GM18909 (cell line): ENCODE measurements at regions not wholly inside any gene's neighbourhood (a gene's known extent, or its start where the extent isn't known, plus 50 kb on each side); places are given as distances from the start of the nearest gene placed in this dataset.

Experiments used
- ATAC-seq: cut with Tn5 transposase; IDR thresholded peaks from one replicate; pipeline ENCODE4 v1.9.1; 2021; ENCODE audit warnings: mild to moderate bottlenecking; ENCODE audit not compliant: unreplicated experiment, poor library complexity

DNA sequence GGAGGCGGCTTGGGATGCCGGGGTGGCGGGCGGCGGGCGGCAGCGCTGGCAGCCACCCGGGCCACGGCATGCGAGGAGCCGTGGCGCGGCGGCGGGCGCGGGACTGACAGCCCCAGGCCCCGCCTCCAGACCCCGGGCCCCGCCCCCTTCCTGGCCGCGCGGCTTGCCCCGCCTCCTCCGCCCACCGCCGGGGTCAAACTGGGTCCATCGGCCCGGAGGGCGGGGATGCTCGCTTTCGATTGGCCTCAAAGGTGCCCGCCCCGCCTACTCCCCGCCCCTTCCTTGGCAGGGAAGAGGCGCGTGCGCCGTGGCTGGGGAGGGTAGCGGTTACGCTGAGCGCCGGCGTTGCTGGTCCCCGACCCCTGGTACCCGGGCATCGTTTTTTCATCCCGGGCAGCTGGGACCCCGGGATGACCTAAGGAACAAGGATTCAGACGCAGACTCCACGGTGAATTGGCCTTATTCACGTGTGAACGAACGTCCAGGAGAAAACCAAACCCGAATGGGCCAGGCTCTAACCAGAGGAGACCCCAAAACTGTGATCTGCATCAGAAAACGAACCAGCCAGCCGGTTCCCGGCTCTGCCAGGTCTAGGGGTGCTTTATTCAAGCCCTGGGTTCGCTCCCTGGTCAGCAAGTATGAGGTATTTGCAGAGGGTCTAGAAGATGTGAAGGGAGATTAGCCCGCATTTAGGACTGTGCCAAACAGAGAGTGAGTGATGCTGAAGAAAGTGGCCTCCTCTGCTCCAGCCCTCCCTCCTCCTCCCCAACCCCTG is 117.2 kb upstream of the GUCA2B start:
- peak; percentile 90 for ATAC-seq

- peak; percentile 78 for ATAC-seq
These were observed 116.6 kb upstream of the HIVEP3 start for GRCh38 chr1:42035205-42035829.

GRCh38 chr1:42034426-42034825 is 115.7 kb upstream of the HIVEP3 start:
- ATAC-seq: no peak

GRCh38 chr1:42033629-42034028 is 114.9 kb upstream of the HIVEP3 start:
- no peak for ATAC-seq

DNA sequence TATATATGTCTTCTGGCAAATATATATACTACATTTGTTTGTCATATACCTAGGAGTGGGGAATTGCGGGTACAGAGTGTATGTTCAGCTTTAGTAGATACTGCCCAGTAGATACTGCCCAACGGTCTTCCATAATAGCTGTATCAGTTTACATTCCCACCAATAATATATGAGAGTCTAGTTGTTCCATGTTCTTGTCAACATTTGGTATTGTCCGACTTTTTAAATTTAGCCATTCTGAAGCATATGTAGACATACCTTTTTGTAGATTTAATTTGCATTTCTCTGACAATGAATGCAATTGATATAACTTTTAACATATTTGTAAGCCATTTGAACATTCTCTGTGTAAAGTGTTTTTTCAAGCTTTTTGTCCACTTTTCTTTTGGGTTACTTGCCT is 99.0 kb upstream of the HIVEP3 start:
- ATAC-seq: no peak

GRCh38 chr1:42017259-42017658 is 98.5 kb upstream of the HIVEP3 start:
- ATAC-seq: no peak

GRCh38 chr1:42014823-42015222 is 96.1 kb upstream of the HIVEP3 start:
- ATAC-seq: no peak

GRCh38 chr1:42013881-42014470 is 95.3 kb upstream of the HIVEP3 start:
- no peak for ATAC-seq

- ATAC-seq: no peak
These were observed 94.1 kb upstream of the HIVEP3 start for GRCh38 chr1:42012852-42013251.

DNA sequence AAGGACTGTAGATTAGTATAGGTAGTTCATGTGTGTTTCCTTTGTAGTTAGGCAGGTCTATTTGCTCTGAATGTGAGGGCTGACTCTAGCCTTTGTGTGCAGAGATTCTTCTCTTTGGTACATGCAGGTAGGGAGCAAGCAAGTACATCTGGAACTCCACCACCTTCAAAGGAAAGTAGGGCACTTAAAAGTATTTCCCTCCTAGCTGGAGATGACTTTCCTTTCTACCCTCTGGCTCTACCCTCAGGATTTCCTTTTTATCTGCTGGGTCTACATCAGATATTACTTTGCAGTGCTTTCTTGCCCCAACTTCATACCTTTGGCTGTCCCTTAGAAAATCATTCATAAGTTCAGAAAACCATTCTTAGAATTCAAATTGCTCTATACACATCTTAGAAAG is 91.7 kb upstream of the HIVEP3 start:
- no peak for ATAC-seq

DNA sequence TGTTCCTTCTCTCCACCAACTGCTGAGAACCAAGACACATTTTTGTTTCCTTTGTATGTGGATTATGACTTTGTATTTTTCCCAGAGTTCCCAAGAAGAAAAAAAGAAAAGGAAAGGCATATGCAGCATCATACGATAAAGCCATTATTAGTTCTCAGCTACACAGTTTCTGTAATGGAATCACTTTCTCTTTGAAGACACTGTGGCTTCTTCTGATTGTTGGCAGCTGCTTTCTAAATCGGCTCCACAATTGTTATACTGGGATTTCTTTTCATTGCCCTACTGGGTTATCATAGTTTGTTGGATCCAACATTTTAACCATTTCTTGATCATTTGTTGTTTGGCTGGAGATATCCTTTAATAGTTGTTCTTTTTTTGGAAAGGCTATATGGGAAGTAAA is 89.5 kb upstream of the HIVEP3 start:
- ATAC-seq: no peak

GRCh38 chr1:42006836-42007235 is 88.1 kb upstream of the HIVEP3 start:
- no peak for ATAC-seq

DNA sequence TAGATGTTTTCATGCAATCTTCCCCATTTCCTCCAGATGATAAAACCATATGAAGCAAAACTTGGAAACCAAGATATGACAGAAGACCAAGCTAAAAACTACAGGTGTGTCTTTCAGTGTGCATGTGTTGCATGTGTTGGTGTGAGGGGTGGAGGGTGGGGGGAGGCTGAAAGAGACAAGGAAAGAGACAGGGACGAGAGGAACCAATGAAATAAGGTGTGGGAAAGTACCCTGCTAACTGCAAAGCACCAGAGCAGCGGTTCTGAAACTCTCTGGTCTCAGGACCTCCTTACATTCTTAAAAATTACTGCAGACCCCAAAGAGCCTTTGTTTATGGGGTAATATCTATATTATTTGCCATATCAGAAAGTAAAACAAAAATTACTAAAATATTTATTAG is 87.4 kb upstream of the HIVEP3 start:
- no peak for ATAC-seq

DNA sequence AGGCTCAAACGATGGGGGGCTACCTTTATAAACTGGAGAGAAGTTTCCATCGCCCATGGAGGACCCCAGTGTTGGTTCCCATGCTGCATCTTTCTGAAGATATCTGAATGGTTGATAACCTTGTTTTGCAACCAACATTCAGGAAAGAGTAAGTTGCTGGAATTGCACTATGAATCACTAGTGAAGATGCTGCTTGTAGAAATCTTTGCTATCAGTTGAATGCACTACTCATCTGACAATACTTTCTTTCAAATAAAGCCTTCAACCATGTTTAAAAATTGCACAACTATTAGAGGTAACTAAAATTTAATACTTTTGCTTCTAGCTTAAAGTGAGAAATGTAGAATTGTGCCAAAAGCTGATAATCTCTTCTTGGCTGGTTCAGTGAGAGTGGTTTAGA is 86.8 kb upstream of the HIVEP3 start:
- no peak for ATAC-seq

GRCh38 chr1:42004860-42005259 is 86.1 kb upstream of the HIVEP3 start:
- ATAC-seq: no peak

DNA sequence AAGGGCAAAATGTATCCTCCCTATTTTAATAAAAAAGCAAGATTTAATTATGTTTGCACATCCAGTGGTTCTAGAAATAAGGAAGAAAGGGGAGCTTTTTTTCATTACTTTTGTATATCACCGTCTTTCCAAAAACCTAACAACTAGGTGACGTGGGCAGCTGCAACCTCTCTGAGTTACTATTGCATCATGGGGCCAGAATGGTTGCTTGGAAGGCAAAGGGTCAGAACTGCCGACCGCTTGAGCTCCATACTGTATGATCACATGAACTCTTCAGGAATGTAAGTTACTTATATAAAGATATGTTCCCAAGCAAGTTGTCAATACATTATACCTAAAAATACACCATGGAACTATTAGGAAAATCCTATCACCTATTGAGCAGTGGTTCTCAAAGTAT is 85.6 kb upstream of the HIVEP3 start:
- ATAC-seq: no peak

DNA sequence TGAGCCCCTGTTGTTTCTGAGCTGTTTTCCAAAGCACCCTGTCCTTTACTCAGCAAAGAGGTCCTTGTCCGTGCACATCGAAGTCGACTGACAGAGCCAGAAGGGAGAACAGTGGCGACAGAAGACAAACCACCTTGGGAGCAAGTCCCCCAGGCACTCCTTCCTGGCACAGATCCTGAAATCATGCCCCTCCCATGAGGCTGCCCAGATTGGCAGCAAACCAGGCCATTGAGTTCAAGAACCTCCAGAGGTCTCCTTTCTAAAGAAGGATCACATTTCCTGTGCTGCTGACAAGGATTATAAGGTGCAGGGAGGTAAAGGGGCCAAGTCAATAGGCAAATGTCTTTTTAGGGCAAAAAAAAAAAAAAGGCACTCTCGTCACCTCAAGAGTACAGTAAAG is 84.7 kb upstream of the HIVEP3 start:
- ATAC-seq: no peak

GRCh38 chr1:42002220-42002619 is 83.5 kb upstream of the HIVEP3 start:
- ATAC-seq: no peak

DNA sequence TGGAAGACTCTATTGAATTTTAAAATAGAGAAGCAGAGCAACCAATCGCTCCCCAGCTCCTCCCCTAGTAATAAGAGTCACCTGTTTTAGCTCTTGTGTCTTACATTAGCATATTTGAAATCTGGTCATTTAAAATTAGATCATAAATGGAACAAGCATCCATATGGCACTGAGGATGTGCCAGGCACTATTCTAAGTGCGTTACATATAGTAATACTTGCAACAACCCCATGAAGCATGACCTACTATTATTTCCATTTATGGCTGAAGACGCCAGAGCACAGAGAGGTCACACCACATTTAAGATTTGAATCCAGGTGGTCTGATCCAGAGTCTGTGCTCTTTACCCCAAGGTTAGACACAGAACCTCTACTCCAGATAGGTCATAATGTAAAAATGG is 82.0 kb upstream of the HIVEP3 start:
- ATAC-seq: no peak

DNA sequence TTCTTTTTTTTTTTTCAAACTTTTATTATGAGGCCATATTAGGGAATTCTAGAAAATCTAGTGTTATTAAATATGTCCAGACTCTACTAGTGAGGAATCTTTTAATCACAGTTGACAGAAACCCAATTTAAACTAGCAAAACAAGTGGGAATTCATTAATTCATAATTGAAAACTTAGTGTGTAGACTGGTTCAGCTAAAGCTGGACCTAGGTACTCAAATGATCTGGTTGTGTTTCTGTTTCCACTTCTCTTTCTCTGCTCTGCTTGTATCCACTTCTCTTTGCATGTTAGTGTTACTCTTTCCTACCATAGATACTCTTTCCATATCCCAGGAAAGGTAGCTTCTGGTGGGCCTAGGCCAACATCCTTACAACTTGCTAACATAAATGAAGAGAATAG is 81.2 kb upstream of the HIVEP3 start:
- no peak for ATAC-seq

- no peak for ATAC-seq
These were observed 79.5 kb upstream of the HIVEP3 start for GRCh38 chr1:41998250-41998649.

- no peak for ATAC-seq
These were observed 78.4 kb upstream of the HIVEP3 start for GRCh38 chr1:41997153-41997552.
